Mucosa of descending colon (tissue), 3 donors: ENCODE measurements at regions not wholly inside any gene's neighbourhood (a gene's known extent, or its start where the extent isn't known, plus 50 kb on each side); places are given as distances from the start of the nearest gene placed in this dataset.

Experiments
- ATAC-seq: fragments of 200-7000 bp; cut with Tn5 transposase; one replicate; pipeline ENCODE4 v1.9.1; 2020; ENCODE audit warnings: mild to moderate bottlenecking, moderate library complexity
- DNase-seq, 3 donors: peaks; one replicate each; pipeline ENCODE4 v3.0.0-alpha.2; 2020
- H3K36me3 ChIP-seq: fragments of 200-600 bp; one replicate; pipeline ENCODE4 v1.8.0; 2021; ENCODE audit warnings: low read depth, mild to moderate bottlenecking
- H3K4me1 ChIP-seq: fragments of 200-600 bp; one replicate; pipeline ENCODE4 v1.8.0; 2021; ENCODE audit warnings: low read depth, mild to moderate bottlenecking
- H3K4me3 ChIP-seq: fragments of 200-600 bp; one replicate; pipeline ENCODE4 v1.8.0; 2021; ENCODE audit warnings: mild to moderate bottlenecking
- H3K9me3 ChIP-seq: fragments of 200-600 bp; one replicate; pipeline ENCODE4 v1.8.0; 2021; ENCODE audit warnings: mild to moderate bottlenecking
- intact Hi-C, 2 donors: fragments of 100-400 bp; cut with DNase I in 1 of 2; cut with micrococcal nuclease in 1 of 2; formaldehyde crosslinking; loops; one replicate each; pipeline versions ENCODE4 v1.11.0 to v1.11.1; 2022; cut with DNase I, micrococcal nuclease
- TF ChIP-seq, protein P1 (sequence below): fragments of 200-600 bp; IDR thresholded peaks from one replicate; pipeline ENCODE4 v1.8.0; 2022; ENCODE audit warnings: antibody characterized with exemption, mild to moderate bottlenecking
- donor health status: DM: no; HTN: no; CAD: no; lungs with moderate emphysema.
- donor health status: DM: no; HTN: no; CAD: no.
- donor health status: DM: no; HTN: yes; CAD: no.

DNA sequence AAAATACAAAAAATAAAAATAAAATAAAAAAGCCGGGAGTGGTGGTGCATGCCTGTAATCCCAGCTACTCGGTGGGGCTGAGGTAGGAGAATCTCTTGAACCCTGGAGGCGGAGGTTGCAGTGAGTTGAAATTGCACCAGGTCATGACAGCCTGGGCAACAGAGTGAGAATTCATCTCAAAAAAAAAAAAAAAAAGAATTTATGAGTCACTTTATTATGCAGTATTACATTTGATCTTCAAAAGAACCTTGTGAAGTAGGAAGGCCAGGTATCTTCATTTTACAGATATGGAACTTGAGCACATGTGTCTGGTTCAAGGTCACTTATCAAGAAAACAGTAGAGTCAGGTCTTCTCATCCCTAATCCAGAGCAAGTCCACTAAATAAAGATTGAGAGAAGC is 459.4 kb upstream of the HNRNPA3 start:
- Histone ChIP-seq H3K4me3 (no peak overlapping the region), H3K36me3 (no peaks in the 10 kb centered on the region), H3K9me3 (no peaks in the 10 kb centered on the region), H3K4me1 (no peaks in the 10 kb centered on the region)
- TF ChIP-seq, protein P1, sequence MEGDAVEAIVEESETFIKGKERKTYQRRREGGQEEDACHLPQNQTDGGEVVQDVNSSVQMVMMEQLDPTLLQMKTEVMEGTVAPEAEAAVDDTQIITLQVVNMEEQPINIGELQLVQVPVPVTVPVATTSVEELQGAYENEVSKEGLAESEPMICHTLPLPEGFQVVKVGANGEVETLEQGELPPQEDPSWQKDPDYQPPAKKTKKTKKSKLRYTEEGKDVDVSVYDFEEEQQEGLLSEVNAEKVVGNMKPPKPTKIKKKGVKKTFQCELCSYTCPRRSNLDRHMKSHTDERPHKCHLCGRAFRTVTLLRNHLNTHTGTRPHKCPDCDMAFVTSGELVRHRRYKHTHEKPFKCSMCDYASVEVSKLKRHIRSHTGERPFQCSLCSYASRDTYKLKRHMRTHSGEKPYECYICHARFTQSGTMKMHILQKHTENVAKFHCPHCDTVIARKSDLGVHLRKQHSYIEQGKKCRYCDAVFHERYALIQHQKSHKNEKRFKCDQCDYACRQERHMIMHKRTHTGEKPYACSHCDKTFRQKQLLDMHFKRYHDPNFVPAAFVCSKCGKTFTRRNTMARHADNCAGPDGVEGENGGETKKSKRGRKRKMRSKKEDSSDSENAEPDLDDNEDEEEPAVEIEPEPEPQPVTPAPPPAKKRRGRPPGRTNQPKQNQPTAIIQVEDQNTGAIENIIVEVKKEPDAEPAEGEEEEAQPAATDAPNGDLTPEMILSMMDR = no peak
- DNase-seq (no peak), ATAC-seq (no peak)
- intact Hi-C loops = no loop called here

DNA sequence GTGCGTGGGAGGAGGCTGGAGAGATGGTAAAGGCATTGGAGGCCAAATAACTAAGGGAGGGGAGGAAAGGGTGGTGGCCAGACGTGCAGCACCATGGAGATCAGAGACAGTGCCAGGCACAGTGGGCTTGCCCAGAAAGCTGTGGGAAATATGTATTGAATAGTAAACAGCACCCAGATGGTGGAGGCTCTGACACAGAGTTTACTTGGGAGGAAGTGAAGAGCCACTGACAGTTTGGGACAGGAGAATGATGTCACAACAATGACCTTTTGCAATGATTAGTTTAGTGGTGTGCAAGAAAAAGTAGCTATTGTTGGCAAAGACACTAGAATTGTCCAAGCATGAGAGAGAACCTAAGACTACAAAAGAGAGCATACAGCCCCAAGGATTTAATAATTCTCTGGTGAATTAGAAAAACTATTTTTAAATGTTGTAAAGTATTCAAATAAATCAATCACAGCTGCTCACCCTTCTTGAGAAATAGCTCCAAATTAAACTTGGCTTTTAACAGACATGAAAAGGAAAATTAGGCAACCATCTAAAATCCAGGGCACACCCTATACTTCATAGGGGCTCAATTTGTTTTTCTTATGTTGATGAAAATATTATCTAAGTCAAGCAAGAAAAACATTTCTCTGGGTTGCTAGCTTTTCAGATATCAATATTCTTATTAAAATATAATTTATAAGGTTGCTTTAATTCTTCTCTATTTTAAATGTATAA is 458.7 kb upstream of the HNRNPA3 start:
- no peak overlapping the region for H3K4me3 ChIP-seq
- no peaks in the 10 kb centered on the region for H3K9me3 ChIP-seq
- H3K4me1 ChIP-seq = no peaks in the 10 kb centered on the region
- TF ChIP-seq, protein P1 = no peak
- no peaks in the 10 kb centered on the region for H3K36me3 ChIP-seq
- DNase-seq (no peak), ATAC-seq (no peak)
- intact Hi-C loops = no loop called here

DNA sequence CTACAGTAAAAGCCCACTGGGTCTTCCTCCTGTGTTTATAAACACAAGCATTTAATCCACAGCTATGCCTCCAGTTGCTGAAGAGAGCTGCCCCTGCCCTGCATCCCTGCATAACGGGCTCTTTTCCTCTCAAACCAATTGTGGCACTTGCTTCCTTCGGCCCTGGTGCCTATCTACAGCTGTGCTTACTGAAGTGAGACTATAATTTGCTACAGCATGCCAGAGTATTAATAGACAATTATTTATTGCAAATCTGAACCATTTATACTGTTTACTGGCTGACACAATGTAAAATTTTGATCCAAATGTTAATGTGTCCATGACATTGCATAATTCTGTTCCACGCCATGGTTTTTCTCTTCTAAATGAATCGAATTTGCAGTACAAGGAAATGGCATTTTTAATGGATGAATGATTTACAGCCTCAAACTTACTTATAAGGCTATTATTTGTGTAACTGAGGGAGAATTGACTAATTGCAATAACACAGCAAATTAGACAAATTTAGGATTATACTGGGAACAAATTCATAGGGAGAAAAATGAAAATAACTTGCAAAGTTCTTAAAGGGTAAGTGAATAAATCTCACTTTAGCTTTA is 457.0 kb upstream of the HNRNPA3 start:
- H3K4me1 ChIP-seq = no peaks in the 10 kb centered on the region
- no peaks in the 10 kb centered on the region for H3K9me3 ChIP-seq
- no peaks in the 10 kb centered on the region for H3K36me3 ChIP-seq
- no peak for ATAC-seq
- TF ChIP-seq, protein P1 = no peak
- no peak overlapping the region for H3K4me3 ChIP-seq
- no peak for DNase-seq
- intact Hi-C loops = no loop called here

DNA sequence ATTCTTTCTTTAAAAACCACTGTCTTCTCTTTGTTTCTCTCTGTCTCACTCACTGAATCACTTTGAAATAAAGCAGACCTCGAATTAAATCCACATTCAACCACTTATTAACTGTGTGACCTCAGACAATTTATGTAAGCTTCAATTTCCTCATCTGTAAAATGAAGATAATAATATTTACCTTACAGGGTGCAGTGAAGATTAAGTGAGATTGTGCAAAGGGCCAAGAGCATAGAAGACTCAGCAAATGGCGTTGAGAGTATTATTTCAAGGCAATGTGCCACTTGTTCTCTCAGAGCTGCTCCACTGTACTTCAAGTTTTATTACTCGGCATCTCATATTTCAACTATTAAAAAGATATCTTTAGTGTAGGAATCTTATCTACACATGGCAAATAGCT is 454.2 kb upstream of the HNRNPA3 start:
- intact Hi-C loops = no loop called here
- no peaks in the 10 kb centered on the region for H3K4me1 ChIP-seq
- H3K36me3 ChIP-seq = no peaks in the 10 kb centered on the region
- ATAC-seq (peak; percentile 37), DNase-seq (no peak)
- H3K9me3 ChIP-seq = no peaks in the 10 kb centered on the region
- no peak overlapping the region for H3K4me3 ChIP-seq
- TF ChIP-seq, protein P1 = no peak

DNA sequence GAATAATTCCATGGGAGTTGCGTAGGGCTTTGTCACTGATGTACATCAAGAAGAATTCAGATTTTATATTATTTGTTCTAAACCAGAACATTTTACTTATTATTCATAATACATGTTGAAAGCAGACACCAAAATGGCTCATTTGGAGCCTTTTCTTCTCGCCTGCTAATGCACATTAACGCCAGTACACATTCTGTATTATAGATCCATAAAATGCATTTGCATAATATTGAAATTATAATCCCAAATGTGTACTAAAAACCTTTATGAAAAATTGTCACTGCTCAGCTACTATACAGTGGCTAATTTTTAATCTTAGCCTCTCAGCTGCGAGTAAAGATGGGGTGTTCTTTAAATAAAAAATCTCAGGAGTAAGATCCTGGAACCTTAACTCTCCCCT is 452.2 kb upstream of the HNRNPA3 start:
- intact Hi-C loops = no loop called here
- no peaks in the 10 kb centered on the region for H3K9me3 ChIP-seq
- ATAC-seq (no peak), DNase-seq (no peak)
- TF ChIP-seq, protein P1 = no peak
- H3K36me3 ChIP-seq = no peaks in the 10 kb centered on the region
- H3K4me3 ChIP-seq = no peak overlapping the region
- H3K4me1 ChIP-seq = no peaks in the 10 kb centered on the region
